ENCODE measurements at regions not wholly inside any gene's neighbourhood (a gene's known extent, or its start where the extent isn't known, plus 50 kb on each side); places are given as distances from the start of the nearest gene placed in this dataset.

DNA sequence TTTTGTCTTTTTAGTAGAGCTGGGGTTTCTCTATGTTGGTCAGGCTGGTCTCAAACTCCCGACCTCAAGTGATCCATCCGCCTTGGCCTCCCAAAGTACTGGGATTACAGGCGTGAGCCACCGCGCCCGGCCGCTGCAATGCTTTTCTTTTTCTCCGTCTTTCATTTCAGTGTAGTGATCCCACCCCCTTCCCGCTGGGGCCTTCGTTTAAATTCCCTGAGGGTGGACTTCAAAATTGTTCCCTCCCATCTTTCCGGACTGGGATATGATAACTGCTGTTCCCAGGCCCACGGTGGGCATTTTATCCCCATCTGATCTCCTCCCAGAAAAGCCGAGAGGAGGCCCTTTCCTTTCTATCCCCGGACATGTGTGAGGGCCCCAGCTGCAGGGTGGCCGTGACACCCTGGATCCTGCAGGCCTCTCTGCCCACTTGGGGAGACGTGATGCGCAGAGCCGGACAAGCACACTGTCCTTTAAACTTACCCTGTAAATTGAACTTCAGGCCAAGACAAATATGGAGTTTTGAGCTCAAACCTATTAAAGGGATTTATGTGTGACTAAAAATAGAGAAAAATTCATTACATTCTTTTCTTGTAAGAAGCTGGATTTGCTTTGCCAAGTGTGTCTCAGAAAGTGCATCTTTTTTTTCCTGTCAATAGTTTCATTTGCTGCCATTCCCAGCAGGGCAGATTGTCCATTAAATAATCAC, 54.5 kb upstream of the AFF3 start:
- Histone ChIP-seq H3K4me1 (peaks cover 27% of the 10 kb centered on the region), H3K36me3 (ENCODE audit: insufficient read depth in 1 of 2, low read depth in 1 of 2) (no peaks in the 10 kb centered on the region), H3K27me3 (ENCODE audit: insufficient read depth in 3 of 3, low read length in 2 of 3) (no peaks in the 10 kb centered on the region), H3K27ac (peak overlapping the region; percentile 47), H3K4me3 (no peak overlapping the region), H3K9me3 (no peaks in the 10 kb centered on the region)
- ATAC-seq (no peak), DNase-seq (no peak)
- TF ChIP-seq, protein P1, sequence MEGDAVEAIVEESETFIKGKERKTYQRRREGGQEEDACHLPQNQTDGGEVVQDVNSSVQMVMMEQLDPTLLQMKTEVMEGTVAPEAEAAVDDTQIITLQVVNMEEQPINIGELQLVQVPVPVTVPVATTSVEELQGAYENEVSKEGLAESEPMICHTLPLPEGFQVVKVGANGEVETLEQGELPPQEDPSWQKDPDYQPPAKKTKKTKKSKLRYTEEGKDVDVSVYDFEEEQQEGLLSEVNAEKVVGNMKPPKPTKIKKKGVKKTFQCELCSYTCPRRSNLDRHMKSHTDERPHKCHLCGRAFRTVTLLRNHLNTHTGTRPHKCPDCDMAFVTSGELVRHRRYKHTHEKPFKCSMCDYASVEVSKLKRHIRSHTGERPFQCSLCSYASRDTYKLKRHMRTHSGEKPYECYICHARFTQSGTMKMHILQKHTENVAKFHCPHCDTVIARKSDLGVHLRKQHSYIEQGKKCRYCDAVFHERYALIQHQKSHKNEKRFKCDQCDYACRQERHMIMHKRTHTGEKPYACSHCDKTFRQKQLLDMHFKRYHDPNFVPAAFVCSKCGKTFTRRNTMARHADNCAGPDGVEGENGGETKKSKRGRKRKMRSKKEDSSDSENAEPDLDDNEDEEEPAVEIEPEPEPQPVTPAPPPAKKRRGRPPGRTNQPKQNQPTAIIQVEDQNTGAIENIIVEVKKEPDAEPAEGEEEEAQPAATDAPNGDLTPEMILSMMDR (IDR thresholded peaks at IDR 0.05), result no peak
- 82 to 87% (median 83%) methylated on average over 18 of the region's 18 CpGs for WGBS, 3 donors
- intact Hi-C loops (cut with DNase I), result no loop called here

DNA sequence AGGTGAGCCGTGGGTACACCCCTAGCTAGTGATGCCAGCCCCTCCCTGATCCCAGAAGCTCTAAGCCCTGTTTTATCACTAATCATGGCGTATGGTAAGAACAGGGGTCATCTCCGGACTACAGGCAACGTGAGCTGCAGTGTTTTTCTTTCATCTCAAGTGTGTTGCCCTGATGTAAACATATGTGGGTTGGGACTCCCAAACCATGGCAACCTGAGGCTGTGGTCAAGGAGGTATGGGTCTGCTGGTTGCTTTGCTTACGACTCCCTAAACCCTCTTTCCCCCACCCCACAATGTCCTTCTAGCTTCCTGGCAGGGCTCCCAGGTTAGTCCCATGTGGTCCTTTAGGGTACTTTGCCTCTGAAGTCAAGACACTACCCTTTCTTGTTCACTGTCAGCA, 53.6 kb upstream of the AFF3 start:
- H3K27me3 ChIP-seq (ENCODE audit: insufficient read depth in 3 of 3, low read length in 2 of 3), result no peaks in the 10 kb centered on the region
- H3K36me3 ChIP-seq (ENCODE audit: insufficient read depth in 1 of 2, low read depth in 1 of 2), result no peaks in the 10 kb centered on the region
- H3K4me1 ChIP-seq, result peaks cover 27% of the 10 kb centered on the region
- no peak overlapping the region for H3K4me3 ChIP-seq
- intact Hi-C loops (cut with DNase I), result no loop called here
- DNase-seq (no peak), ATAC-seq (no peak)
- no peaks in the 10 kb centered on the region for H3K9me3 ChIP-seq
- 91 to 99% (median 93%) methylated on average over 5 of the region's 5 CpGs for WGBS, 3 donors
- TF ChIP-seq, protein P1 (IDR thresholded peaks at IDR 0.05), result no peak
- no peak overlapping the region for H3K27ac ChIP-seq

DNA sequence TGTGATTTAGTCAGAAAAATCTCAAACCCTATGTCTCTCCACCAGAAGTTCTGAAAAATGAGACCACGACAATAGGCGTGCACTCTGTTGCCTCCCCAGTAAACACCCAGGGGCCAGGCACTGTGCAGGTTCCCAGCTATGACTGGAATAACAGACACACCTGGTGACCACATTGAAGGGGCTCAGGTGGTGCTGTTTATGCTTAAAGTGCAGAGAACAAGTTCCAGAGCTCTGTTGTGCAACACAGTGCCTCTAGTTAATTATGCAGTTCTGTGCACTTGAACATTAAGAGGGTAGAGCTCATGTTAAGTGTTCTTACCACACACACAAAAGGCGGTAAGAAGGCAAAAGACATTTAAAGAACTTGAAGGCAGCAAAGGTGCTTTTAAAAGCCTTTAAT, 52.6 kb upstream of the AFF3 start:
- WGBS, 3 donors, result 97 to 98% (median 97%) methylated on average over 3 of the region's 3 CpGs
- no peak for ATAC-seq

DNA sequence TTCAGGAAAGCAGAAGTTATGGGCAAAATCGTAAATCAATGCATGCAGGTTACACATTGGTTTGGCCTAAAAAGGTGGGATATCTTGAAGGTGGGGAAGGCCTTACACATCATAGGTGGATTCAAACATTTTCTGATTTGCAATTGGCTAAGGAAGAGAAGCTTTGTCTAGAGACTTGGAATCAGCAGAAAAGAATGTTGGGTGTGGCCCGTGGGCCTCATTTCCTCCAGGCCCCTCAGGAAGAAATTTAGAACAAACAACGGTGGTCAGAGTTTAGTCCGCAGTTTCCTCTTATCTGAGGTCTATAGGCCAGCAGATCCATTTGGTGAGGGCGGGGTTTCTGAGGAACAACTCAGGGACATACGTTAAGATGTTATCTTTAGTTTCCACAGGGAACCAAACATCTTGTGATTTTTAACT, 50.9 kb upstream of the AFF3 start:
- Histone ChIP-seq H3K27ac (peak overlapping the region; percentile 21), H3K4me1 (peaks cover 22% of the 10 kb centered on the region), H3K27me3 (ENCODE audit: insufficient read depth in 3 of 3, low read length in 2 of 3) (no peaks in the 10 kb centered on the region), H3K36me3 (ENCODE audit: insufficient read depth in 1 of 2, low read depth in 1 of 2) (no peaks in the 10 kb centered on the region), H3K9me3 (no peaks in the 10 kb centered on the region), H3K4me3 (no peak overlapping the region)
- ATAC-seq, result no peak
- TF ChIP-seq, protein P1 (IDR thresholded peaks at IDR 0.05), result no peak
- intact Hi-C loops (cut with DNase I), result no loop called here
- 67 to 79% (median 73%) methylated on average over 6 of the region's 6 CpGs for WGBS, 3 donors
- DNase-seq, result no peak

More for the DNA sequence above, 52.6 kb upstream of the AFF3 start:
- intact Hi-C loops (cut with DNase I), result no loop called here
- H3K27me3 ChIP-seq (ENCODE audit: insufficient read depth in 3 of 3, low read length in 2 of 3), result no peaks in the 10 kb centered on the region
- peaks cover 27% of the 10 kb centered on the region for H3K4me1 ChIP-seq
- no peak for DNase-seq
- no peak overlapping the region for H3K27ac ChIP-seq
- no peaks in the 10 kb centered on the region for H3K36me3 ChIP-seq (ENCODE audit: insufficient read depth in 1 of 2, low read depth in 1 of 2)
- H3K9me3 ChIP-seq, result no peaks in the 10 kb centered on the region
- H3K4me3 ChIP-seq, result no peak overlapping the region
- TF ChIP-seq, protein P1 (IDR thresholded peaks at IDR 0.05), result no peak

DNA sequence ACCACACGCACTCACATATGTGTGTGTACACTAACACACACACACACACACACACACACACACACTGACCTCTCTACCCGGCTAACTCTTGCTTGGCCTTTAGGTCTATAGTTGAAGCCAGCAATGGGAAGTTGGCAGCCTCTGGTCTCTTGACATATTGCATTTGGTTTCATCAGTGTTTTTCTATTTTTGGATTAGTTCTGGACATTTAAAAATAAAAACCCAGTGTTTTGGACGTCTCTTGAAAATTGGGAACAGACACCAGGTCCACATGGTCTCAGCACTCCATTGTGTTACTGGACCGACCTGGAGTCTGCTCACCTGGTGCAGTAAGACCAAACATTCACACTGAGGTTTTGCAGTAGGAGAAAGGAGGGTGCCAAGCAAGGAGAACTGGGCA, 50.4 kb upstream of the AFF3 start:
- ATAC-seq (peak in 1 of 4 donors; percentile 59), DNase-seq (no peak)
- Histone ChIP-seq H3K4me1 (peaks cover 17% of the 10 kb centered on the region), H3K27ac (no peak overlapping the region), H3K9me3 (no peaks in the 10 kb centered on the region), H3K36me3 (ENCODE audit: insufficient read depth in 1 of 2, low read depth in 1 of 2) (no peaks in the 10 kb centered on the region), H3K27me3 (ENCODE audit: insufficient read depth in 3 of 3, low read length in 2 of 3) (no peaks in the 10 kb centered on the region), H3K4me3 (no peak overlapping the region)
- 35 to 46% (median 38%) methylated on average over 4 of the region's 4 CpGs for WGBS, 3 donors
- TF ChIP-seq, protein P1 (IDR thresholded peaks at IDR 0.05), result no peak
- intact Hi-C loops (cut with DNase I), result no loop called here
